Stimulated activated CD8-positive, alpha-beta memory T cell treated with anti-CD3 and anti-CD28 coated beads, Interleukin-4, amount 100 ng/mL, for 1 hour (primary cell): ENCODE measurements at regions not wholly inside any gene's neighbourhood (a gene's known extent, or its start where the extent isn't known, plus 50 kb on each side); places are given as distances from the start of the nearest gene placed in this dataset.

Experiments
- DNase-seq, 2 donors: peaks; one replicate each; pipeline ENCODE4 v3.0.0-alpha.2; 2020; ENCODE audit warnings: low read depth in 2 of 2, low spot score in 1 of 2

DNA sequence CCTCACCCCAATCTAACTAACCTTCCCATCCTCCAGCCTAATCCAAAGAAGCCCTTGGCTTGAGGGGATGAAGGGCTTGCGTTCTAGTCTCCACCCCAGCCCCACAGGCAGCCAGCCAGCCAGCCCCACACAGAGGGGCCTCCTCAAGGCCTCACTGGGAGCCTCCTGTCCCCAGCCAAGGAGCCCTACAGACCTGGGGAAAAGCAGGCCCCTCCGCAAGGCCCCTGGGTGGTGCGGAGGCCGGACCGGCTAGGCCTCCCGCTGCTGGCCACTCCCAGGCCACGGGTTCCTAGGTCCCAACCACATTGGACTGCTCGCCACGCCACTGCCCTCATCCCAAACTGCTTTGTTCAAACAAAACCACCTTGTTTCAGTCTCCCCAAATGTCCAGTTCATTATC is 78.0 kb downstream of the ZIC5 start:
- no peak for DNase-seq

DNA sequence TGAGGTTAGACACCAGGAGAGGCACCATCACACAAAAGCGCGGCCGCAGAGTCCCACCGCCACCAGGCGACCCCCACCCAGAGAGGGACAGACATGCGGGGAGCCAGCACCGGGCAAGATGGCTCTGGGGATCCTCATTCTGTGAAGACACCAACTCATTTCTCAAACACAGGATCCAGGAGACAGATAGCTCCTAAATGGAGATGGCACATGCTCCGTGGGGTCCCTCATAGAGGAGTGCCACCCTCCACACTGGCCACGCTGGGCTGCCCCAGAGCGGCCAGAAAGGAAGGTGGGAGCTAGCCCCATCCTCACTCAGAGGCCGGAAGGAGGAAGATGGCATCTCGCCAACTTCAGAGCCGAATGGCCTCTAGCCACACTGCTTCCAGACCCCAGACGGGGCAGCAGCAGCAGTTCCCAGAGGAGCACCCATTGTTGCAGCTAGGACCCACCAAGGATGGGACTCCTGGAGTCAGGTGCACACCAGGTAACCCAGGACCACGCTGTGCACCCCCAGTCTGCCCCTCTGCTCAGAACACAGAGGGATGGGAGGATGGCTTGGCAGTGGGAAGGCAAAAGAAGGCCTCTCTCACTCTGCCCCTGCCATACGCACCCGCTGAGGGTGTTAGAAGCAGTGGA is 78.6 kb downstream of the ZIC5 start:
- no peak for DNase-seq

- DNase-seq: no peak
Observed at GRCh38 chr13:99892196-99892613, 79.4 kb downstream of the ZIC5 start.

DNA sequence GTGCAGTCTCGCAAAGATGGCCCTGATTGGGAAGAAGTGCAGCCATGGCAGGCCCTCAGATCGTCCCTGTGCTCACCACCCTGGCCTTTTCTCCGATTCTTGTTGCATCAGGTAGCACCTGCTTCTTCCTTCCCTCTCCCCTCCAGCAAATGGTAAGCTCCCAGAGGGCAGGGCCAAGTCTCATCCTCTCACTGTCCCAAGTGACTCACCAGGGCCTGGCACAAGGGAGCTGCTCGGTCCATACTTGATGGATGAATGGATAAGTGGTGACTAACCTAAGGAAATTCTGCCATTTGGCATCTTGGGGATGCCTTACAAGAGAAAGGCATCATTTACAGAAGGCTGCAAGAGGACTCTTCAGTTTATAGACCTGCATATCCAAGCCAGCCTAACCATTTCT is 84.9 kb downstream of the ZIC5 start:
- no peak for DNase-seq

GRCh38 chr13:99884913-99885312 is 86.7 kb downstream of the ZIC5 start:
- no peak for DNase-seq

DNA sequence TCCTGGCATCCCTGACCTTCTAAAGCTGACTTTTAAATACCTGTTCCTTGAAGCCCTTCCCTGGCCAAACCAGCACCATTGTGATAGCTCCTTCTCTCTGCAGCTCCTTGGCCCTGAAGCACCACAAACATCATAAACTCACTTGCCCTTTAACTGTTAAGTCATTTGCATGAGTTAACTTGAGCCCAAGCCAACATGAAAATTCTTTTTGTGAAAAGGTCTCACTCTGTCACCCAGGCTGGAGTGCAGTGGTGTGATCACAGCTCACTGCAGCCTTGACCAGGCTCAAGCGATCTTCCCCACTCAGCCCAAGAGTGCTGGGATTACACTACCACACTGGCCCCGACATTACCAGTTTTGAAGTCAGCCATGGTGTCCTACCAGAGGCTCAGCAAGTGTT is 87.8 kb downstream of the ZIC5 start:
- DNase-seq: no peak

- DNase-seq: no peak
Observed at GRCh38 chr13:99878921-99879610, 92.5 kb downstream of the ZIC5 start.

DNA sequence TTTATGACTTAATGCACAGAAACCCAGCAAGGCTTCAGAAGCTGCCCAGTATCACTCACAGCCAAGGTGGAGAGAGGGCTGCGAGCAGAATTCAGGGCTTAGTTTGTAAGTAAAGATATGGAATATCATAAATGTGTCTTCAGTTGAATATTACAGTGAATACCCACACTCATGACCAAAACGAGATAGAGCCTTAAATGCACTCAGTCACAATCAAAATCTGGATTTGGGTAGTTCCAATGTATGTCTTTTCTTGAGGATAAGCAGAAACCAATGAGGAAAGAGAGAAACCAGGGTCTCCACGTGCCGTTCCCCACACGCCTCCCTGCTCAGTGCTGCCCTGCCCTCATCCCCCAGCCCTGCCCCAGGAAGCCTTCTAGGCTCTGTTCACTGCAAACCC is 94.9 kb downstream of the ZIC5 start:
- no peak for DNase-seq

DNA sequence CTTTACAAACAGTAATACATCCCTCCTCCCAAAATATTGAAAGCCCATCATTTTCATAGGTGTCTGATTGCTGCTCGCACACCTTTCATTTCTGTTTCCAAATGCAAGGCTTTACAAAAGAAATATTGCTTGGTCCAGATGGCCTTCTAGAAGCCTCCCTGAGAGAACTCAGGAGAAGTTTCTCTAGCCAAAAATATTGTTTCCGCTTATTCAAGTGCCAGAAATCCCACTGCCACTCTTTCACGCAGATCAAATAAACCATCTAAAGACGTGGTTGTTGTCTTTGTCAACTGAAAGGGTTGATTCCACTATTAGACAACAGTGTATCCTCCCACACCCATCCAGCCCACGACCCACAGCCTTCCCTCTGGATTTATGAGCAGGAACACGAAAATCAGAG is 96.2 kb downstream of the ZIC5 start:
- DNase-seq: no peak

DNA sequence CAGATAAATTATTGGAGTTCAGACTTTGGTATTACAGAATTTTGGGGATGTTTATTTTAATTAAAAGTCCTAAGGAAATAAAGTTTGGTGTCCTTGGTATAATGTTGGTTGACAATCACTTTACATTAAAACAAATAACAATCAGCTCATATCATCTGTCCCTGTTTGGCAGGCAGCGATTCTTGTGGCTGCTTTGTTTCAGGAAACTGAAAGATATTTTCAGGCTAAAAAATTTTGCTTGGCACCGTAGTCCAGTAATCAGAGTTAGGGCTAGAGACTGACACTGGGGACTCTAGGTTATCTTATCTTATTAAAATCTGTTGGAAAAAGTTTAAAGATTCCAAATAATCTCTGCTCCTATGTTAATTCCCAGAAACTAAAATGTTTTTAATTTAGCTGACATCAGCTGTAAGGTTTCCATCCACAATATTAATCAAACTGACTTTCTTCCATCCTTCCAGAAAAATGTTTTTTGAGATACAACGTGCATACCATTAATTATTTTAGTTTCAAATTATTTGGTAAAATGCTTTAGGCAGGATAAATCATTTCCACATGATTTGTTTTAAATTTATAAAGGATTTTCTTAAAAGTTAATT is 97.6 kb downstream of the ZIC5 start:
- DNase-seq: no peak

DNA sequence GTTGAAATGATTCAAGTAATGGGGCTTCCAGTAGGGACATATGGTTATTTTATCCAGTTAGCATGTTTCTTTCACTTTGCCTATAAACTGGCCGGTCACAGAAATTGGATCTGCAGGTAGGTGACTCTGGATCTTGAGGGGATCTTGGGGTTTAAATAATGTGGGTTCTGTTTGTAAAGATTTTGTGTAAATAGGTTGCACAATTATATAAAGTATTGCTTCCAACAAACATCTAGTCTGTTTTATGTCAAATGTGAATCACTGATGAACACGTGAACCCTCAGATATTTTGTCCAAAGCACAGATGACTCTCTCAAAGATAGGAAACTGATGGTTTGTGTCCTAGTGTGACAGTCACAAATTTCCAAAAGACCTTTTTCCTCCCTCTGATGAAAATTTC is 98.4 kb downstream of the ZIC5 start:
- no peak for DNase-seq

GRCh38 chr13:99871249-99871898 is 100.2 kb downstream of the ZIC5 start:
- DNase-seq: no peak

DNA sequence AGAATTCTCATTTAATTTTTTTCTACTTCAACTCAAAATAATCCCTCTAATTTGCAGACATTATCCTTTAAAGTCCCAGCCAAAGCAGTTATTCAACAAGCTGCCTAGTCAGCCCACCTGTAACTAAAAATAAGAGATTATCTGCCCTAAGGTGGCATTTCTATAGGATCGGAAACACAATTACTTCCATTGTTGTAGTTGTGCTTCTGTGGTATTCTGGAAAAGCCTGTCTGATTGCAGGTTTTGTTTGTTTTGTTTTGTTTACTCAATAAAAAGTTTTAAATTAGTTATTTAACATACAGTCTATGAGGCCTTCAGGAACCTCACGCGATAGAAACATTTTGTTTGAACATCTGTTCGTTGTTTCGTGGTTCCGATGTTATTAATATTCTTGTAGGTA is 101.0 kb downstream of the ZIC5 start:
- DNase-seq: no peak

DNA sequence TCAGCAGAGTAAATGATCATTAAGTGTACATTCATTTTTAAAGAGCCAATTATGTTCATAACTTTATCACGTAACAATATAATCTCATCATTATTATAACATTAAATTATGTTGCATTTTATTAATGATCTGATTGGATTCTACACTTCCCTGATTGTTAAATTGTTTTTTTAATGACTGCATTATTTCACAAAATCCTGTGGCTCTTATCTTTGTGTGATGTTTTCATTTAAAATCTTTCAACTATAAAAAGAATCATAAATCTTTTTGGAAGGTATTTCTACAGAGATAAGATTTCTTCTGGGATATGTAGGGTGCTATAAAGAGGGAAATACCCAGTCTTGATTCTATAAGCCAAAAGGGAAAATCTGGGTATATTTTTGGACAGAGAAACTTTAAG is 101.7 kb downstream of the ZIC5 start:
- DNase-seq: no peak

DNA sequence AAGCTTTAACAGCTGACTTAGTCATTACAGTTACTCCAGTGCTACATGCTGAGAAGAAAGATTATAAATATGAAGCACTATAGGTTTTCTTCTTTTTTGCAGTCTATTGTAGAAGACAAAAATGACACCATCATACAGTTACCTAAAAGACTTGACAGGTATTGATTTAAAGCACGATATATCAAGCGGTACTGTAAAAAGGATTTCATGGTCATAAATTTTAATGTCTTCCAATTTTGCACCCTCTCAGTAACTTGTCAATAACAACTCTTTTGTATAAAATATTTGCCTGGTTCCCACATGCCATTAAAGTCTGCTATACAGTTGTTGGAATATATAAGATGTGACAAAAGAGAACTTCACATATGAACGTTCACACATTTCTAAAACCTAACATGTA is 102.8 kb downstream of the ZIC5 start:
- DNase-seq: no peak

DNA sequence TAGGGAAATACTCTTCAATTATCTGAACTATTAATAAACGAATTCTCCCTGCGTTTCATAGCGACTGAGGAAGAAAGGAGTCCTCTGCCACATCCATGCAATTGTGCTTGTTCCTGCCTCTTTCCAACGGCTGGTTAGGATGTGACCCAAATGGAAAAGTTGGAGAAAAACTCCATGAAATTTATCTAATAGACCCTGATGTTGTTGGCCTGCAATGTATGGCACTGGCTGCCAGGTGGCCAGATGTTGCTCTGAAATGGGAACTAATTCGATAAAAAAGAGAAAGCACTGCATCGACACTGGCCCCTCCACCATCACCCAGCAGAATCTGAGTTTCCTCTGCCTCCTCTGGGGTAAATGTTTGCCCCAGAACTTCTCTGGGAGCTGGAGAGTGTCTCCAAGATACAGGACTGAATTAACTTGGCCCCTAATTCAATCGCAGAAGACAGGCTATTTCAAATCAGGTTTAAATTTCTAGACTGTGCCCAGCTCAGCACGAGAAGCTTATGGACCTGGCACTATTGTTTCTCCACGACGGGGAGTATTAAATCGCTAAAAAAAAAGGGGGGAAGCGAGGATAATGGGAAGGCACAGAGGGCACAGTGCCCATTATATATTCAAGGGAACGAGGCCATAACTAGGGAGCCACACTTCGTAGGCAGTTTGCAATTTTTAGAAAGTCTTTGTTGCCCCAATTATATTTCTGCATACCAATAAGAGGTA is 103.9 kb downstream of the ZIC5 start:
- DNase-seq: no peak

DNA sequence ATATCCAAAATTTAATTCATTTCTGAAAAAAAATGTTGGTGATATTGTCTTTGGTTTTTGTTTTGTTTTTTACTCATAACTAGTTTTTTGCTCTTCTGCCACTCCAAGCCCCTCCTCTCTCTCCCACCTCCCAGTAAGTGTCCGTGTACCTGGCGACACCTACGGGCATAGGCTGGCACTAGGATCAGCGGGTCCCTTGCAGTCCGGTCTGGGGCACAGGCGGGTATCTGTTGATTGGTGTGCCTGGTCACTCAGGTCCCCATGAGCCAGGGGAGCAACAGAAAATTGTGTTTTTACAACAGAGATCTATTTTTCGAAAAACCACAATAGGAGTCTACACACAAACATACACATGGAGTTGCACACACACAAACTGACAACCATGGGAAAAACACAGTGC is 104.8 kb downstream of the ZIC5 start:
- no peak for DNase-seq

GRCh38 chr13:99865420-99865930 is 106.1 kb downstream of the ZIC5 start:
- DNase-seq: no peak

DNA sequence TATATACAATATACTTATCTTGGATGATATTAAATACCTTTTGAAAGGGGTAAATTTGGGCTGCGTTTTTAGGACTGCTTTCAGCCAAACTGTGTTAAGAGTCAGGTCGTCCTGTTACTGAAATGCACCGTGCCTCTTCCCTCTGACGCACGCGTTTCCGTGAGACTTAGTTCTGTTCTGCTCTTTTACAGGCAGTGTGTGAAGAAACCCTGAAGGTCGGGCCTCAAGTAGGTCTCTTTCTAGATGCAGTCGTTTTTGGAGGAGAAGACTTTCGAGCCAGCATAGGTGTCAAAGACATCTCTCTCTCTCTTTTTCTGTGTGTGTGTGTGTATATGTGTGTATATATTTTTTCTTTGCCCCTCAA is 107.0 kb downstream of the ZIC5 start:
- no peak for DNase-seq

GRCh38 chr13:99863789-99864626 is 107.6 kb downstream of the ZIC5 start:
- no peak for DNase-seq

- DNase-seq: no peak
Observed at GRCh38 chr13:99862244-99862643, 109.3 kb downstream of the ZIC5 start.
